GM20000 (cell line): ENCODE measurements at regions not wholly inside any gene's neighbourhood (a gene's known extent, or its start where the extent isn't known, plus 50 kb on each side); places are given as distances from the start of the nearest gene placed in this dataset.

ENCODE experiments used
- DNase-seq: peaks from one replicate; pipeline ENCODE4 v3.0.0; 2012; ENCODE audit warnings: low spot score
- TF ChIP-seq, protein P1 (sequence below): IDR thresholded peaks from 2 replicates; pipeline ENCODE4 v1.5.1; 2012; ENCODE audit warnings: mild to moderate bottlenecking, control low read depth; ENCODE audit errors: extremely low read depth, missing control alignments

- DNase-seq, result no peak
- TF ChIP-seq, protein P1, sequence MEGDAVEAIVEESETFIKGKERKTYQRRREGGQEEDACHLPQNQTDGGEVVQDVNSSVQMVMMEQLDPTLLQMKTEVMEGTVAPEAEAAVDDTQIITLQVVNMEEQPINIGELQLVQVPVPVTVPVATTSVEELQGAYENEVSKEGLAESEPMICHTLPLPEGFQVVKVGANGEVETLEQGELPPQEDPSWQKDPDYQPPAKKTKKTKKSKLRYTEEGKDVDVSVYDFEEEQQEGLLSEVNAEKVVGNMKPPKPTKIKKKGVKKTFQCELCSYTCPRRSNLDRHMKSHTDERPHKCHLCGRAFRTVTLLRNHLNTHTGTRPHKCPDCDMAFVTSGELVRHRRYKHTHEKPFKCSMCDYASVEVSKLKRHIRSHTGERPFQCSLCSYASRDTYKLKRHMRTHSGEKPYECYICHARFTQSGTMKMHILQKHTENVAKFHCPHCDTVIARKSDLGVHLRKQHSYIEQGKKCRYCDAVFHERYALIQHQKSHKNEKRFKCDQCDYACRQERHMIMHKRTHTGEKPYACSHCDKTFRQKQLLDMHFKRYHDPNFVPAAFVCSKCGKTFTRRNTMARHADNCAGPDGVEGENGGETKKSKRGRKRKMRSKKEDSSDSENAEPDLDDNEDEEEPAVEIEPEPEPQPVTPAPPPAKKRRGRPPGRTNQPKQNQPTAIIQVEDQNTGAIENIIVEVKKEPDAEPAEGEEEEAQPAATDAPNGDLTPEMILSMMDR, result no peak
These were observed 326.4 kb downstream of the SFMBT2 start for GRCh38 chr10:7084280-7085005.

DNA sequence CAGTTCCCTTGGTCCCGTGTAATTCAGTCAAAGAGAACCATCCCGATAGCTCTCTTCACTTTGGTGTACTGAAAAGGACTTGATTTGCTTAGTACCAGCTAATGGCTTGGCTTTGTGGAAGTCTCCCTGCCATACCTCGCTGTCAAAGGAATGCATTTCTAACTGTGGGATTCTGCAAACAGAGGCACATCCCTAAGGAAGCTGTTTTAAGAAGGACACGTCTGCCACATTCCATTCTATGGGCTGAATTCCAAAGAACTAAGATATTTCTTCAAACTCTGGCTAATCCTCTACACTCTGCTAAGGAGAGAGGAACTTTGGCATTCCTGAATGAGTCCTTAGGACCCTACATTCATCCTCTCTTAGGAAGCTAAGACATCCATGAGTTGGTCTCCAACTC, 327.9 kb downstream of the SFMBT2 start:
- DNase-seq, result no peak
- TF ChIP-seq, protein P1, result no peak

- TF ChIP-seq, protein P1, result no peak
- DNase-seq, result no peak
These were observed 333.0 kb downstream of the SFMBT2 start for GRCh38 chr10:7077880-7078279.

DNA sequence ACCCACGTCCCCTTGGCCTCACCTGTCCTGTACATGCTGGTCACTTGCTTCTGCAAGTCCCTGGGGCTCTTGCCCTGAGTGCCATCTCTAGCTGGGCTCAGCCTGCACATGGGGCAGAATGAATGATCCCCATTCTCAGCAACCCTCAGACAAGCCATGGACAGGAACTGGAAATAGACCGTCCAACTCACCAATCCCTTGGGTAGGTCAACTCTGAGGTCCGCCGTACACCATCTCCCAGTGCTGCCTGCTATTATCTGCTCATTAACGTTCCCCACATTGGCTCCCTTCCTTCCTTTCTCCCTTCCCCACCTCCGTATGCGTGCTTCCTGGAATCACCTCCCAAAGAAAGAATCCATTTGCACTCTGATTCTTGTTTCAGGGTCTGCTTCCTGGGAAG, 335.0 kb downstream of the SFMBT2 start:
- no peak for DNase-seq
- TF ChIP-seq, protein P1, result no peak

- TF ChIP-seq, protein P1, result no peak
- DNase-seq, result no peak
These were observed 335.7 kb downstream of the SFMBT2 start for GRCh38 chr10:7075110-7075509.

DNA sequence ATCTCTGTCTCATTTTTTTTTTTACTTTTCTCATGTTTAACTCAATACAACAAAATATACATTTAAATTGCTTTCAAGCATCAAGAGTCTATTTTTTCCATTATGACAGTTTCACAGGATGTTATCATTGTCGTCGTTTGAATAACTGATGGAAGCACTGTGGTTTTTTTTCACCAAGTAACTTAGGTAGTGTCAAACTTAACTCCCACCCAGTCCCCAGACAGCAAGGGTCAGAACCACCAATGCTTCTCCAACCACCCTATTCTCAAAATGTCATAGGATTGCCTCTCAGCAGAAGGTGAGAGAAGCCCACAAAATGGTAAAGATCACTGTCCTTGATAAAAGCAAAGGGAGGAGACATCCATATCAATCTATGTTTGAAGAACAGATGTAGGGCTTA, 339.4 kb downstream of the SFMBT2 start:
- TF ChIP-seq, protein P1, result no peak

GRCh38 chr10:7070950-7071349, 339.9 kb downstream of the SFMBT2 start:
- DNase-seq, result no peak
- TF ChIP-seq, protein P1, result no peak

More for the DNA sequence above, 339.4 kb downstream of the SFMBT2 start:
- no peak for DNase-seq
